ENCODE measurements at regions not wholly inside any gene's neighbourhood (a gene's known extent, or its start where the extent isn't known, plus 50 kb on each side); places are given as distances from the start of the nearest gene placed in this dataset.

DNA sequence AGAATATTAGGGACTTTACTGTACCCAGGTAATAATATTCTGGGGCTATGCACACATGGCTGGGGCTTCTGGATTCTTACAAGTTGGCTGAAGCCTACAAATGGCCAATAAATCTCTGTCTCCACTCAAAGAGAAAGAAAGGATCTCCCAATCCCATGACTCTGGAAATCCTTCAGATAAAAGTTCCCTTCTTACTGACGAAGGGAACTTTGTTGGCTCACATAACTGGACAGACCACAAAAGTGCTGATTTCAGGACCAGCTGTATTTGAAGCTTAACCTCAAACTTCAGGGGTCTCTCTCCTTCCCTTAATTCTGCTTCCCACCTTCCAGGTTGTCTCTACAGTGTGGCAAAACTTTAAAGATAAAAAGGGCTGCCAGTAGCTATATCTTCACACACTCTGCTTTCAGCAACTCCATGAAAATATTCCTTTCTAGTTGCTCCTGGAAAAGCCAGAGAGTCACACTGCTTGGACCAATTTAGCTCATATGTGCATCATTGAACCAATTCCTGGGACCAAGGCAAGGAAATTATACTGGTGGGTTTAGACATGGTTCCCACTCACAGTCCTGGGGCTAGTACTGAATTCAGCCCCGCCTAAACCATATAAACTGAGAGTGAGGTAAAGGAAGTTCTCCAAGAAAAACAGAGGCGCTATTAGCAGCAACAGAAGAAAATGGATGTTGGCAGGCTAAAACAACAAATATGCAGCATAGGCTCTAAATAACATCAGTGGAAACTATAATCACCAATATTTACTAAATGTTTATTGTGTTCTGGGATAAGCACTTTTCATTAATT, 290.0 kb upstream of the GADL1 start:
- no peak for DNase-seq
- H3K9me3 ChIP-seq, result no peaks in the 10 kb centered on the region
- H3K4me3 ChIP-seq, result no peak overlapping the region
- TF ChIP-seq, protein P1, sequence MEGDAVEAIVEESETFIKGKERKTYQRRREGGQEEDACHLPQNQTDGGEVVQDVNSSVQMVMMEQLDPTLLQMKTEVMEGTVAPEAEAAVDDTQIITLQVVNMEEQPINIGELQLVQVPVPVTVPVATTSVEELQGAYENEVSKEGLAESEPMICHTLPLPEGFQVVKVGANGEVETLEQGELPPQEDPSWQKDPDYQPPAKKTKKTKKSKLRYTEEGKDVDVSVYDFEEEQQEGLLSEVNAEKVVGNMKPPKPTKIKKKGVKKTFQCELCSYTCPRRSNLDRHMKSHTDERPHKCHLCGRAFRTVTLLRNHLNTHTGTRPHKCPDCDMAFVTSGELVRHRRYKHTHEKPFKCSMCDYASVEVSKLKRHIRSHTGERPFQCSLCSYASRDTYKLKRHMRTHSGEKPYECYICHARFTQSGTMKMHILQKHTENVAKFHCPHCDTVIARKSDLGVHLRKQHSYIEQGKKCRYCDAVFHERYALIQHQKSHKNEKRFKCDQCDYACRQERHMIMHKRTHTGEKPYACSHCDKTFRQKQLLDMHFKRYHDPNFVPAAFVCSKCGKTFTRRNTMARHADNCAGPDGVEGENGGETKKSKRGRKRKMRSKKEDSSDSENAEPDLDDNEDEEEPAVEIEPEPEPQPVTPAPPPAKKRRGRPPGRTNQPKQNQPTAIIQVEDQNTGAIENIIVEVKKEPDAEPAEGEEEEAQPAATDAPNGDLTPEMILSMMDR (IDR thresholded peaks at IDR 0.05), result no peak
- TF ChIP-seq POLR2A (IDR thresholded peaks at IDR 0.05), result no peak
- no peaks in the 10 kb centered on the region for H3K27me3 ChIP-seq
- peaks cover 0 to 8% (median 0%) of the 10 kb centered on the region in 4 donors for H3K4me1 ChIP-seq
- no peak overlapping the region for H3K27ac ChIP-seq
- H3K36me3 ChIP-seq, result no peaks in the 10 kb centered on the region

GRCh38 chr3:31185062-31185357, 290.5 kb upstream of the GADL1 start:
- Histone ChIP-seq H3K4me3 (no peak overlapping the region), H3K27ac (no peak overlapping the region), H3K9me3 (no peaks in the 10 kb centered on the region), H3K27me3 (no peaks in the 10 kb centered on the region), H3K36me3 (no peaks in the 10 kb centered on the region), H3K4me1 (peaks cover 0 to 8% (median 0%) of the 10 kb centered on the region in 4 donors)
- no peak for DNase-seq
- no peak for TF ChIP-seq POLR2A (IDR thresholded peaks at IDR 0.05)
- TF ChIP-seq, protein P1 (IDR thresholded peaks at IDR 0.05), result no peak

DNA sequence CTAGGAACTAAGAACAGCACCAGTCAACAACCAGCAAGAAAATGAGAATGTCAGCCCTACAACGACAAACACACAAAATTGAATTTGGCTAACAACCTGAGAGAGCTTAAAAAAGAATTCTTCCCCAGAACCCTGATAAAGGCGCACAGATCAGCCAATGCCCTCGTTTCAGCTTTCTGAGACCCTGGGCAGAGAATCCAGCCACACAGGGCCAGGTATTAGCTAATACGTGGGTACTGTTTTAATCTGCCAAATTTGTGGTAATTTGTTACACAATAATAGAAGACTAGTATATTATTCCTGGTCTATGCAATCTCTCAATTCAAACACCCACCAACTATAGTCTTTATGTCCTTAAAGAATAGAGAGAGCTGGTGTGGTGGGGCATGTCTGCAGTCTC, 291.6 kb upstream of the GADL1 start:
- no peaks in the 10 kb centered on the region for H3K9me3 ChIP-seq
- H3K4me3 ChIP-seq, result no peak overlapping the region
- TF ChIP-seq POLR2A (IDR thresholded peaks at IDR 0.05), result no peak
- TF ChIP-seq, protein P1 (IDR thresholded peaks at IDR 0.05), result no peak
- no peak overlapping the region for H3K27ac ChIP-seq
- H3K27me3 ChIP-seq, result no peaks in the 10 kb centered on the region
- DNase-seq, result no peak
- H3K4me1 ChIP-seq, result peaks cover 0 to 8% (median 0%) of the 10 kb centered on the region in 4 donors
- H3K36me3 ChIP-seq, result no peaks in the 10 kb centered on the region

GRCh38 chr3:31187380-31187779, 292.9 kb upstream of the GADL1 start:
- H3K9me3 ChIP-seq, result no peaks in the 10 kb centered on the region
- peaks cover 0 to 8% (median 0%) of the 10 kb centered on the region in 4 donors for H3K4me1 ChIP-seq
- TF ChIP-seq POLR2A (IDR thresholded peaks at IDR 0.05), result no peak
- TF ChIP-seq, protein P1 (IDR thresholded peaks at IDR 0.05), result no peak
- DNase-seq, result no peak
- no peak overlapping the region for H3K27ac ChIP-seq
- no peak overlapping the region for H3K4me3 ChIP-seq
- H3K27me3 ChIP-seq, result no peaks in the 10 kb centered on the region
- H3K36me3 ChIP-seq, result no peaks in the 10 kb centered on the region

- DNase-seq, result no peak
- TF ChIP-seq, protein P1 (IDR thresholded peaks at IDR 0.05), result no peak
- TF ChIP-seq POLR2A (IDR thresholded peaks at IDR 0.05), result no peak
These were observed 293.7 kb upstream of the GADL1 start for GRCh38 chr3:31188112-31188511.

More at GRCh38 chr3:31188112-31188511, 293.7 kb upstream of the GADL1 start:
- H3K9me3 ChIP-seq, result no peaks in the 10 kb centered on the region
- H3K27me3 ChIP-seq, result no peaks in the 10 kb centered on the region
- no peaks in the 10 kb centered on the region for H3K36me3 ChIP-seq
- H3K4me3 ChIP-seq, result no peak overlapping the region
- H3K27ac ChIP-seq, result no peak overlapping the region
- H3K4me1 ChIP-seq, result peaks cover 0 to 8% (median 0%) of the 10 kb centered on the region in 4 donors

Measured in Peyer's patch (tissue), 4 donors.